Neutrophil (primary cell): ENCODE measurements at regions not wholly inside any gene's neighbourhood (a gene's known extent, or its start where the extent isn't known, plus 50 kb on each side); places are given as distances from the start of the nearest gene placed in this dataset.

ENCODE experiments used
- H3K27ac ChIP-seq: fragments of 200-600 bp; sonication (generic); 2 replicates; pipeline ENCODE4 v1.5.1; 2016; ENCODE audit warnings: mild to moderate bottlenecking, moderate library complexity
- H3K27me3 ChIP-seq: fragments of 200-600 bp; sonication (generic); 2 replicates; pipeline ENCODE4 v1.6.0; 2016; ENCODE audit warnings: mild to moderate bottlenecking
- H3K36me3 ChIP-seq: fragments of 200-600 bp; sonication (generic); 2 replicates; pipeline ENCODE4 v1.5.1; 2017
- H3K4me1 ChIP-seq, 2 experiments: fragments of 200-600 bp in 1 of 2; sonication (generic) in 1 of 2; 1 replicate in 1 of 2; 2 replicates in 1 of 2; pipeline versions ENCODE4 v1.5.1 to v1.6.1; 2013 to 2016; ENCODE audit warnings: low read depth in 1 of 2, low read length in 1 of 2, mild to moderate bottlenecking in 1 of 2, moderate library complexity in 1 of 2; ENCODE audit not compliant: control insufficient read depth in 1 of 2, insufficient read depth in 1 of 2
- H3K4me3 ChIP-seq, 2 experiments: fragments of 200-600 bp in 1 of 2; sonication (generic) in 1 of 2; 1 replicate in 1 of 2; 2 replicates in 1 of 2; pipeline ENCODE4 v1.5.1; 2013 to 2016; ENCODE audit warnings: low read depth in 1 of 2, low read length in 1 of 2, mild to moderate bottlenecking in 1 of 2, moderate library complexity in 1 of 2
- H3K9me3 ChIP-seq: fragments of 200-600 bp; sonication (generic); 2 replicates; pipeline ENCODE4 v1.5.1; 2016
- TF ChIP-seq, protein P1 (sequence below): fragments of 200-600 bp; sonication (generic); IDR thresholded peaks from 2 replicates; pipeline ENCODE4 v1.5.1; 2016; ENCODE audit warnings: antibody characterized with exemption

- TF ChIP-seq, protein P1, sequence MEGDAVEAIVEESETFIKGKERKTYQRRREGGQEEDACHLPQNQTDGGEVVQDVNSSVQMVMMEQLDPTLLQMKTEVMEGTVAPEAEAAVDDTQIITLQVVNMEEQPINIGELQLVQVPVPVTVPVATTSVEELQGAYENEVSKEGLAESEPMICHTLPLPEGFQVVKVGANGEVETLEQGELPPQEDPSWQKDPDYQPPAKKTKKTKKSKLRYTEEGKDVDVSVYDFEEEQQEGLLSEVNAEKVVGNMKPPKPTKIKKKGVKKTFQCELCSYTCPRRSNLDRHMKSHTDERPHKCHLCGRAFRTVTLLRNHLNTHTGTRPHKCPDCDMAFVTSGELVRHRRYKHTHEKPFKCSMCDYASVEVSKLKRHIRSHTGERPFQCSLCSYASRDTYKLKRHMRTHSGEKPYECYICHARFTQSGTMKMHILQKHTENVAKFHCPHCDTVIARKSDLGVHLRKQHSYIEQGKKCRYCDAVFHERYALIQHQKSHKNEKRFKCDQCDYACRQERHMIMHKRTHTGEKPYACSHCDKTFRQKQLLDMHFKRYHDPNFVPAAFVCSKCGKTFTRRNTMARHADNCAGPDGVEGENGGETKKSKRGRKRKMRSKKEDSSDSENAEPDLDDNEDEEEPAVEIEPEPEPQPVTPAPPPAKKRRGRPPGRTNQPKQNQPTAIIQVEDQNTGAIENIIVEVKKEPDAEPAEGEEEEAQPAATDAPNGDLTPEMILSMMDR: no peak
- H3K27ac ChIP-seq: no peak overlapping the region
- no peaks in the 10 kb centered on the region for H3K4me1 ChIP-seq
- no peaks in the 10 kb centered on the region for H3K36me3 ChIP-seq
- H3K4me3 ChIP-seq: no peak overlapping the region
- H3K27me3 ChIP-seq: peaks cover 22% of the 10 kb centered on the region
- no peaks in the 10 kb centered on the region for H3K9me3 ChIP-seq
Measured at GRCh38 chr5:141793403-141793802, 84.8 kb downstream of the PCDH1 start.

DNA sequence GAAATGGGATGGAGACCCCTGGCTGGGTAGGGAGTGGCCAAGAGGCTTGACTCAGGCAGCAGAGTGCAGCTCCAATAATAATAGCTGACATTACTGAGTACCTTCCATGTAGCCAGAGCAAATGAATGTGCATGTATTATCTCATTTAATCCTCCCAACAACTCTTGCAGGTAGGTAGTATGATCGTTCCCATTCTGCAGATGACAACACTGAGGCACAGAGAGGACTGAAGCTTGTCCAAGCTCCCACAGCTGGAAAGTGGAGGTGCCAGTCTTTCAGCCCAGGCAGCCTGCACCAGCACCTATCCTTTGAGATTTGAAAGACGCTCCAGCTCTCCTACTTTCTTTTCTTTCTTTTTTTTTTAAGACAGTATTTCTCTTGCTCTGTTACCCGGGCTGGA lies 87.6 kb downstream of the PCDH1 start:
- Histone ChIP-seq H3K9me3 (no peaks in the 10 kb centered on the region), H3K27me3 (peaks cover 31% of the 10 kb centered on the region), H3K27ac (no peak overlapping the region), H3K4me3 (no peak overlapping the region), H3K4me1 (no peaks in the 10 kb centered on the region), H3K36me3 (no peaks in the 10 kb centered on the region)
- TF ChIP-seq, protein P1: no peak

GRCh38 chr5:141789330-141789729 lies 88.9 kb downstream of the PCDH1 start:
- Histone ChIP-seq H3K4me1 (no peaks in the 10 kb centered on the region), H3K27ac (no peak overlapping the region), H3K9me3 (no peaks in the 10 kb centered on the region), H3K36me3 (no peaks in the 10 kb centered on the region), H3K27me3 (peaks cover 32% of the 10 kb centered on the region), H3K4me3 (no peak overlapping the region)
- TF ChIP-seq, protein P1: no peak

- no peak overlapping the region for H3K27ac ChIP-seq
- TF ChIP-seq, protein P1: no peak
Measured at GRCh38 chr5:141788296-141788970, 89.8 kb downstream of the PCDH1 start.

DNA sequence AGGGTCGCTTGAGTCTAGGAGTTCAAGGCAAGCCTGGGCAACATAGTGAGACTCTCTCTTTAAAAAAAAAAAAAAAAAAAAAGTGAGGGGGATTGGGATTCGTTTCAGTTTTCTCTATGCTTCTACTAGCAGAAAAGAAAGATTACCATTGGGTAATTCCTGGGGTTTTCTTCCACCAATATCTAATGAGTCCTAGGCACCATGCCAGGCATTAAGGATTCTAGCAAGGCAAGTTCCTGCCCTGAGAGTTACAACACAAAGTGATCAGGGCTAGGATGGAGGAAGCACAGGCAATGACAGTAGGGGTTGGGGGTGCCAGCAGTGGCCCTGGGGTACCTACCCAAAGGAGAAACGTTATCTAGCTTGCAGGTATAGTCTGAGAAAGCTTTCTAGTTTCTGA lies 90.8 kb downstream of the PCDH1 start:
- Histone ChIP-seq H3K27ac (no peak overlapping the region), H3K9me3 (no peaks in the 10 kb centered on the region), H3K4me1 (no peaks in the 10 kb centered on the region), H3K4me3 (no peak overlapping the region), H3K36me3 (no peaks in the 10 kb centered on the region), H3K27me3 (peaks cover 32% of the 10 kb centered on the region)
- TF ChIP-seq, protein P1: no peak

More at GRCh38 chr5:141788296-141788970, 89.8 kb downstream of the PCDH1 start:
- no peak overlapping the region for H3K4me3 ChIP-seq
- no peaks in the 10 kb centered on the region for H3K4me1 ChIP-seq
- no peaks in the 10 kb centered on the region for H3K9me3 ChIP-seq
- H3K36me3 ChIP-seq: no peaks in the 10 kb centered on the region
- peaks cover 32% of the 10 kb centered on the region for H3K27me3 ChIP-seq
